RWPE2 (cell line): ENCODE measurements at regions not wholly inside any gene's neighbourhood (a gene's known extent, or its start where the extent isn't known, plus 50 kb on each side); places are given as distances from the start of the nearest gene placed in this dataset.
"Not testable (repeated sequence)": the region's sequence is repeated elsewhere in the genome, so short reads cannot be mapped to it uniquely, and the experiment has no call there.

Experiments used
- ATAC-seq: fragments of 200-7000 bp; cut with Tn5 transposase; 3 replicates; pipeline ENCODE4 v1.9.1; 2021; ENCODE audit warnings: low read depth
- DNase-seq: peaks from one replicate; pipeline ENCODE4 v3.0.0-alpha.2; 2020; ENCODE audit warnings: low spot score
- H3K27ac ChIP-seq: fragments of 450-650 bp; 2 replicates; pipeline ENCODE4 v1.5.1; 2017; ENCODE audit warnings: mild to moderate bottlenecking; ENCODE audit not compliant: poor library complexity, severe bottlenecking
- H3K27me3 ChIP-seq: fragments of 250-450 bp; sonication (Bioruptor Pico); 2 replicates; pipeline ENCODE4 v1.5.1; 2021; ENCODE audit warnings: mild to moderate bottlenecking, moderate library complexity; ENCODE audit not compliant: insufficient read depth, poor library complexity, severe bottlenecking
- H3K36me3 ChIP-seq: fragments of 250-450 bp; sonication (Bioruptor Pico); 2 replicates; pipeline ENCODE4 v1.5.1; 2020; ENCODE audit warnings: low read depth, mild to moderate bottlenecking, moderate library complexity
- H3K4me1 ChIP-seq: fragments of 250-450 bp; sonication (Bioruptor Pico); 2 replicates; pipeline ENCODE4 v1.5.1; 2021; ENCODE audit warnings: mild to moderate bottlenecking, moderate library complexity; ENCODE audit not compliant: insufficient read depth, poor library complexity, severe bottlenecking
- H3K4me3 ChIP-seq: fragments of 250-450 bp; sonication (Bioruptor Pico); 2 replicates; pipeline ENCODE4 v1.5.1; 2021; ENCODE audit warnings: mild to moderate bottlenecking, moderate library complexity; ENCODE audit not compliant: severe bottlenecking
- H3K9me3 ChIP-seq: fragments of 250-450 bp; sonication (Bioruptor Pico); 2 replicates; pipeline ENCODE4 v1.5.1; 2021; ENCODE audit warnings: mild to moderate bottlenecking, moderate library complexity; ENCODE audit not compliant: severe bottlenecking
- CTCF ChIP-seq: fragments of 450-650 bp; IDR thresholded peaks from one replicate; pipeline ENCODE4 v1.5.1; 2017; ENCODE audit warnings: mild to moderate bottlenecking, moderate library complexity; ENCODE audit not compliant: poor library complexity, severe bottlenecking

- H3K27ac ChIP-seq: no peak overlapping the region
- DNase-seq: no peak
- no peaks in the 10 kb centered on the region for H3K4me1 ChIP-seq
- no peak for ATAC-seq
- no peaks in the 10 kb centered on the region for H3K36me3 ChIP-seq
- no peaks in the 10 kb centered on the region for H3K9me3 ChIP-seq
- H3K4me3 ChIP-seq: no peak overlapping the region
- no peak for TF ChIP-seq CTCF
- H3K27me3 ChIP-seq: no peaks in the 10 kb centered on the region
Measured at GRCh38 chr3:145471976-145472375, 689.0 kb downstream of the PLOD2 start.

DNA sequence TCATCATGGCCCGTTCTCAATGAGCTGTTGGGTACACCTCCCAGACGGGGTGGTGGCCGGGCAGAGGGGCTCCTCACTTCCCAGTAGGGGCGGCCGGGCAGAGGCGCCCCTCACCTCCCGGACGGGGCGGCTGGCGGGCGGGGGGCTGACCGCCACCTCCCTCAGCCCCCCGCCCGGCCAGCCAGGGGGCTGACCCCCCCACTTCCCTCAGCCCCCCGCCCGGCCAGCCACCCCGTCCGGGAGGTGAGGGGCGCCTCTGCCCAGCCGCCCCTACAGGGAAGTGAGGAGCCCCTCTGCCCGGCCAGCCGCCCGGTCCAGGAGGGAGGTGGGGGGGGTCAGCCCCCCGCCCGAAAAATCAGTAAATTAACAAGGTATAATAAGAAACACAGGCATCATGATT, 678.2 kb downstream of the PLOD2 start:
- H3K4me1 ChIP-seq, H3K9me3 ChIP-seq, DNase-seq, H3K27me3 ChIP-seq, ATAC-seq, H3K4me3 ChIP-seq, H3K36me3 ChIP-seq, H3K27ac ChIP-seq: not testable (repeated sequence)

GRCh38 chr3:145483992-145484391, 677.0 kb downstream of the PLOD2 start:
- Histone ChIP-seq H3K27me3 (no peaks in the 10 kb centered on the region), H3K27ac (no peak overlapping the region), H3K4me3 (no peak overlapping the region), H3K36me3 (no peaks in the 10 kb centered on the region), H3K9me3 (no peaks in the 10 kb centered on the region), H3K4me1 (no peaks in the 10 kb centered on the region)
- DNase-seq: no peak
- TF ChIP-seq CTCF: no peak
- ATAC-seq: no peak

GRCh38 chr3:145489011-145489410, 672.0 kb downstream of the PLOD2 start:
- no peak for TF ChIP-seq CTCF
- Histone ChIP-seq H3K27ac (no peak overlapping the region), H3K27me3 (no peaks in the 10 kb centered on the region), H3K36me3 (no peaks in the 10 kb centered on the region), H3K9me3 (no peaks in the 10 kb centered on the region), H3K4me1 (no peaks in the 10 kb centered on the region), H3K4me3 (no peak overlapping the region)
- ATAC-seq (no peak), DNase-seq (no peak)

DNA sequence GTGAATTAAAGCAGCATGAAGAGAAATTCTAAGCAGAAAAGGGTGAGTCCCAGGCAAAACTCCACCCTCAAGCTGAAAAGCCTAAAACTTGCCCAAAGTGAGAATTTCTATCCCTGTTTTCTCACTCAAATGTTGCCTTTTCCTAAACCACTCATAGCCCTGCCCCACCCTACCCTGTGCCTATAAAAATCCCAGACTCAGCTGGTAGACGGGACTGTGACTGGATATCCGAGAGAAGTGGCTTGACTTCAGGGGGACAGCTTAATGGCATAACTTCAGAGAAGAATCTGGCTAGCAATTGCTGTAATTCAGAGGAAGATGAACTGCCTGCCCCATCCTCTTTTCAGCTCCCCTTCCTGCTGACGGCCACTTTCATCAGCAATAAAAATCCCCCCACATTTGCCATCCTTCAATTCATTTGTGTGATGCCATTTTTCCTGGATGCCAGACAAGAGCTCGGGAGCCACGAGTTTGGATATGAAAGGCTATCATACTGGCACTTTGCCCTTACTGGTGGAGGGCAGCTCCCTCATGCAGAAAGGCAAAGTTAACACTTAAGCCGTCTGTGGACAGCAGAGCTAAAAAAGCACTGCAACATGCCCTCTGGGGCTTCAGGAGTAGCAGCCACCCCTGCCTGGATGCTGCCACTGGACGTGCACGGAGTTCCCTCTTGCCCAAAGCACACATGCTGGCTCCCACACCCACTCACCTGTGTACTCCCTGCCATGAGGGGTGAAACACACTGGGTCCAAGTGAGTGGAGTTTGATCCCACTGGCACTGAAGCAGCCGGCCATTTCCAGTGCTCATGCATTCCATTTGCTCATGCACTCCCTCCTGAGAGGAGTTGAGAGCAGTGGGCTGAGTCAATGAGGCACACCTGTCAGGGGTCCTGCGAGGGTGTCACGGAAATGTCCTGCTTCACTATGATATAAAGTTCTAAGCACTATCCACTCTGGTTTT, 670.6 kb downstream of the PLOD2 start:
- Histone ChIP-seq H3K27me3 (no peaks in the 10 kb centered on the region), H3K4me1 (no peaks in the 10 kb centered on the region), H3K9me3 (no peaks in the 10 kb centered on the region), H3K4me3 (no peak overlapping the region), H3K27ac (no peak overlapping the region), H3K36me3 (no peaks in the 10 kb centered on the region)
- no peak for DNase-seq
- no peak; the same call in 2 of the 3 replicates for ATAC-seq
- no peak for TF ChIP-seq CTCF
